Psoas muscle (tissue), 7 donors: ENCODE measurements at regions not wholly inside any gene's neighbourhood (a gene's known extent, or its start where the extent isn't known, plus 50 kb on each side); places are given as distances from the start of the nearest gene placed in this dataset.

Experiments used
- ATAC-seq, 4 donors: fragments of 200-7000 bp; cut with Tn5 transposase; one replicate each; pipeline ENCODE4 v1.9.1; 2020; ENCODE audit warnings: moderate library complexity in 3 of 4, mild to moderate bottlenecking in 2 of 4
- DNase-seq, 2 donors: peaks; one replicate each; pipeline ENCODE4 v3.0.0-alpha.2; 2020
- H3K27ac ChIP-seq: fragments of 200-600 bp; one replicate; pipeline ENCODE4 v1.8.0; 2022
- H3K27me3 ChIP-seq, 3 donors: fragments of 200-600 bp in 1 of 3; one replicate each; pipeline versions ENCODE4 v1.6.1 to v1.8.0; 2013 to 2022; ENCODE audit warnings: low read length in 2 of 3, mild to moderate bottlenecking in 2 of 3, moderate library complexity in 1 of 3; ENCODE audit not compliant: insufficient read depth in 3 of 3
- H3K36me3 ChIP-seq, 2 donors: fragments of 200-600 bp in 1 of 2; one replicate each; pipeline versions ENCODE4 v1.6.1 to v1.8.0; 2013 to 2022; ENCODE audit warnings: low read depth in 1 of 2, mild to moderate bottlenecking in 1 of 2, moderate library complexity in 1 of 2; ENCODE audit not compliant: insufficient read depth in 1 of 2
- H3K4me1 ChIP-seq: fragments of 200-600 bp; one replicate; pipeline ENCODE4 v1.8.0; 2022
- H3K4me3 ChIP-seq: fragments of 200-600 bp; one replicate; pipeline ENCODE4 v1.8.0; 2022; ENCODE audit warnings: mild to moderate bottlenecking
- H3K9me3 ChIP-seq: fragments of 200-600 bp; one replicate; pipeline ENCODE4 v1.8.0; 2022
- CTCF ChIP-seq: fragments of 200-600 bp; IDR thresholded peaks from one replicate; pipeline ENCODE4 v1.8.0; 2022; ENCODE audit warnings: antibody characterized with exemption
- WGBS, 3 donors: extraction: QIAGEN DNeasy Blood & Tissue Kit; methylation state at CpG; one replicate each; pipeline versions ENCODE4 v1.1.6 to v1.1.7; 2013; 5-methylcytosine and 5-hydroxymethylcytosine counted together
- intact Hi-C, 2 donors: fragments of 100-400 bp; cut with DNase I; formaldehyde crosslinking; loops; one replicate each; pipeline versions ENCODE4 v1.11.0 to v1.14.2; 2022
- donor health status: healthy with polysubstance abuse.
- donor health status: DM: no; HTN: no; CAD: no; lungs with moderate emphysema.
- donor health status: Bipolar disorder and iron deficiency.
- donor health status: healthy.
- donor health status: DM: yes; HTN: yes; CAD: no.
- donor health status: DM: no; HTN: no; CAD: no.
- donor health status: DM: yes; HTN: yes; CAD: no.

- 74 to 83% (median 77%) methylated on average over 2 of the region's 2 CpGs for WGBS, 3 donors
These were observed 337.5 kb downstream of the LRRIQ3 start for GRCh38 chr1:73860421-73860950.

GRCh38 chr1:73859227-73859626 lies 338.7 kb downstream of the LRRIQ3 start:
- ATAC-seq: no peak
- Histone ChIP-seq H3K9me3 (no peaks in the 10 kb centered on the region), H3K27me3 (no peaks in the 10 kb centered on the region), H3K4me1 (no peaks in the 10 kb centered on the region), H3K4me3 (no peak overlapping the region), H3K36me3 (no peaks in the 10 kb centered on the region), H3K27ac (no peak overlapping the region)
- 95 to 96% (median 96%) methylated on average over 1 of the region's 1 CpG for WGBS, 3 donors
- intact Hi-C loops: no loop called here
- TF ChIP-seq CTCF: no peak
- no peak for DNase-seq

More at GRCh38 chr1:73860421-73860950, 337.5 kb downstream of the LRRIQ3 start:
- intact Hi-C loops: no loop called here
- Histone ChIP-seq H3K36me3 (no peaks in the 10 kb centered on the region), H3K27ac (no peak overlapping the region), H3K4me3 (no peak overlapping the region), H3K27me3 (no peaks in the 10 kb centered on the region), H3K4me1 (no peaks in the 10 kb centered on the region), H3K9me3 (no peaks in the 10 kb centered on the region)
- ATAC-seq (no peak), DNase-seq (no peak)
- no peak for TF ChIP-seq CTCF

- 78 to 85% (median 82%) methylated on average over 2 of the region's 2 CpGs for WGBS, 3 donors
- ATAC-seq: no peak
These were observed 343.4 kb downstream of the LRRIQ3 start for GRCh38 chr1:73854527-73854926.

GRCh38 chr1:73842436-73842835 lies 355.5 kb downstream of the LRRIQ3 start:
- H3K27ac ChIP-seq: no peak overlapping the region
- H3K4me1 ChIP-seq: no peaks in the 10 kb centered on the region
- no peak overlapping the region for H3K4me3 ChIP-seq
- no peaks in the 10 kb centered on the region for H3K27me3 ChIP-seq
- DNase-seq: no peak
- no peak for ATAC-seq
- intact Hi-C loops: no loop called here
- no peak for TF ChIP-seq CTCF
- H3K36me3 ChIP-seq: no peaks in the 10 kb centered on the region
- H3K9me3 ChIP-seq: no peaks in the 10 kb centered on the region

More at GRCh38 chr1:73854527-73854926, 343.4 kb downstream of the LRRIQ3 start:
- Histone ChIP-seq H3K27ac (no peak overlapping the region), H3K4me1 (no peaks in the 10 kb centered on the region), H3K27me3 (no peaks in the 10 kb centered on the region), H3K4me3 (no peak overlapping the region), H3K9me3 (no peaks in the 10 kb centered on the region), H3K36me3 (no peaks in the 10 kb centered on the region)
- intact Hi-C loops: no loop called here
- no peak for TF ChIP-seq CTCF
- no peak for DNase-seq

- intact Hi-C loops: no loop called here
These were observed 358.1 kb downstream of the LRRIQ3 start for GRCh38 chr1:73839922-73840321.

More at GRCh38 chr1:73839922-73840321, 358.1 kb downstream of the LRRIQ3 start:
- 48 to 54% (median 52%) methylated on average over 4 of the region's 4 CpGs for WGBS, 3 donors
- H3K4me3 ChIP-seq: no peak overlapping the region
- no peaks in the 10 kb centered on the region for H3K9me3 ChIP-seq
- ATAC-seq (no peak), DNase-seq (no peak)
- no peaks in the 10 kb centered on the region for H3K27me3 ChIP-seq
- H3K4me1 ChIP-seq: no peaks in the 10 kb centered on the region
- no peaks in the 10 kb centered on the region for H3K36me3 ChIP-seq
- no peak for TF ChIP-seq CTCF
- H3K27ac ChIP-seq: no peak overlapping the region
